ENCODE measurements at regions not wholly inside any gene's neighbourhood (a gene's known extent, or its start where the extent isn't known, plus 50 kb on each side); places are given as distances from the start of the nearest gene placed in this dataset.

DNA sequence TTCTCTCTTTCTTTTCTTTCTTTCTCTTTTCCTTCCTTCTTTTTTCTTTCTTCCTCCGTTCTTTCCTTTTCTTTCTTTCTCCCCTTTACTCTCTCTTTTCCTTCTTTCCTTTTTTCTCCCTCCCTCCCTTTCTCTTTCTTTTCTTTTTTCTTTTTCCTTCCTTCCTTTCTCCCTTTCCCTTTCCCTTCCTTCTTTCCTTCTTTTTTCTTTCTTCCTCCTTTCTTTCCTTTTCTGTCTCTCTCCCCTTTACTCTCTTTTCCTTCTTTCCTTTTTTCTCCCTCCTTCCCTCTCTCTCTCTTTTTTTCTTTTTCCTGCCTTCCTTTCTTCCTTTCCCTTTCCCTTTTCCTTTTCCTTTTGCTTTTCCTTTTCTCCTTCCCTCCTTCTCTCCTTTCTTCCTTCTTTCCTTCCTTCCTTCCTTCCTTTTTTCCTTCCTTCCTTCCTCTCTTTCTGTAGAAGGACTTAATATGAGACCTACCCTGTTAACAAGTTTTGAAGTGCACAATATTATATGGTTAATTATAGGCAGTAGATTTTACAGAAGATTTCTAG is 142.7 kb upstream of the CD180 start:
- TF ChIP-seq, protein P1, sequence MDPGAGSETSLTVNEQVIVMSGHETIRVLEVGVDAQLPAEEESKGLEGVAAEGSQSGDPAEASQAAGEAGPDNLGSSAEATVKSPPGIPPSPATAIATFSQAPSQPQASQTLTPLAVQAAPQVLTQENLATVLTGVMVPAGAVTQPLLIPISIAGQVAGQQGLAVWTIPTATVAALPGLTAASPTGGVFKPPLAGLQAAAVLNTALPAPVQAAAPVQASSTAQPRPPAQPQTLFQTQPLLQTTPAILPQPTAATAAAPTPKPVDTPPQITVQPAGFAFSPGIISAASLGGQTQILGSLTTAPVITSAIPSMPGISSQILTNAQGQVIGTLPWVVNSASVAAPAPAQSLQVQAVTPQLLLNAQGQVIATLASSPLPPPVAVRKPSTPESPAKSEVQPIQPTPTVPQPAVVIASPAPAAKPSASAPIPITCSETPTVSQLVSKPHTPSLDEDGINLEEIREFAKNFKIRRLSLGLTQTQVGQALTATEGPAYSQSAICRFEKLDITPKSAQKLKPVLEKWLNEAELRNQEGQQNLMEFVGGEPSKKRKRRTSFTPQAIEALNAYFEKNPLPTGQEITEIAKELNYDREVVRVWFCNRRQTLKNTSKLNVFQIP (CRISPR knock-in tag; IDR thresholded peaks at IDR 0.05; ENCODE audit: borderline replicate concordance, low read depth), result no peak
- TF ChIP-seq SNAI2 (CRISPR knock-in tag; IDR thresholded peaks at IDR 0.05) (no peak), ZC3H10 (CRISPR knock-in tag; IDR thresholded peaks at IDR 0.05) (no peak), PATZ1 (CRISPR knock-in tag; IDR thresholded peaks at IDR 0.05; ENCODE audit: borderline replicate concordance) (no peak), GLIS3 (CRISPR knock-in tag; IDR thresholded peaks at IDR 0.05) (no peak), ZNF8 (CRISPR knock-in tag; IDR thresholded peaks at IDR 0.05) (no peak), OSR1 (CRISPR knock-in tag; IDR thresholded peaks at IDR 0.05) (no peak), CSDC2 (CRISPR knock-in tag; IDR thresholded peaks at IDR 0.05) (no peak), BACH2 (CRISPR knock-in tag; IDR thresholded peaks at IDR 0.05; ENCODE audit: borderline replicate concordance) (no peak), PPARA (CRISPR knock-in tag; IDR thresholded peaks at IDR 0.05; ENCODE audit: borderline replicate concordance) (no peak), CREB5 (CRISPR knock-in tag; IDR thresholded peaks at IDR 0.05; ENCODE audit: low read depth) (no peak), TCF4 (CRISPR knock-in tag; IDR thresholded peaks at IDR 0.05; ENCODE audit: borderline replicate concordance) (no peak), ZNF70 (CRISPR knock-in tag; IDR thresholded peaks at IDR 0.05) (no peak)
- TF ChIP-seq, protein P2, sequence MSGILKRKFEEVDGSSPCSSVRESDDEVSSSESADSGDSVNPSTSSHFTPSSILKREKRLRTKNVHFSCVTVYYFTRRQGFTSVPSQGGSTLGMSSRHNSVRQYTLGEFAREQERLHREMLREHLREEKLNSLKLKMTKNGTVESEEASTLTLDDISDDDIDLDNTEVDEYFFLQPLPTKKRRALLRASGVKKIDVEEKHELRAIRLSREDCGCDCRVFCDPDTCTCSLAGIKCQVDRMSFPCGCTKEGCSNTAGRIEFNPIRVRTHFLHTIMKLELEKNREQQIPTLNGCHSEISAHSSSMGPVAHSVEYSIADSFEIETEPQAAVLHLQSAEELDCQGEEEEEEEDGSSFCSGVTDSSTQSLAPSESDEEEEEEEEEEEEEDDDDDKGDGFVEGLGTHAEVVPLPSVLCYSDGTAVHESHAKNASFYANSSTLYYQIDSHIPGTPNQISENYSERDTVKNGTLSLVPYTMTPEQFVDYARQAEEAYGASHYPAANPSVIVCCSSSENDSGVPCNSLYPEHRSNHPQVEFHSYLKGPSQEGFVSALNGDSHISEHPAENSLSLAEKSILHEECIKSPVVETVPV (CRISPR knock-in tag; IDR thresholded peaks at IDR 0.05), result no peak
- no peak for ATAC-seq

GRCh38 chr5:67338421-67338820 is 141.8 kb upstream of the CD180 start:
- no peak for TF ChIP-seq PPARA (CRISPR knock-in tag; IDR thresholded peaks at IDR 0.05; ENCODE audit: borderline replicate concordance)
- no peak for TF ChIP-seq ARNTL (CRISPR knock-in tag; IDR thresholded peaks at IDR 0.05; ENCODE audit: borderline replicate concordance, low read depth)
- no peak for TF ChIP-seq ZNF565 (CRISPR knock-in tag; conservative IDR thresholded peaks at IDR 0.05; ENCODE audit: low read depth)
- no peak for TF ChIP-seq CREB5 (CRISPR knock-in tag; IDR thresholded peaks at IDR 0.05; ENCODE audit: low read depth)
- TF ChIP-seq CSDC2 (CRISPR knock-in tag; IDR thresholded peaks at IDR 0.05), result no peak
- no peak for TF ChIP-seq SNAI2 (CRISPR knock-in tag; IDR thresholded peaks at IDR 0.05)
- ATAC-seq, result no peak

DNA sequence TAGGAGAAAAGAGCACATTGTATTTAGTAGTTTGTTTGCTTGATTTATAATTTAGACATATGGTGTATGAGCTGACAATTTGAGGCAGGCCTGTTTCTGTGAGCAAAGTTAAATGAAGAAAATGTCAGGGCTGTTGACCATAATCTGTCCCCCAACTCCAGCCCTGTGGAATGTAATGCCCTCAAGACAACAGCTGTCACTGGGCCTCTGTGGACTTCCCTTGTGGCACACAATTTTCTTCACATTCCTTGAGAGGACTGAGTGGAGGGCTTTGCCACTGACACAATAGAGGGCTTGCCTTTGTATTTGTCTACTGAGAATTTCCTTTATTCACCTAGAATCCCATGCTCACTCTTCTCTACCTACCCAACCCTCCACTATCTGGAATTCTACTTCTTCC is 141.2 kb upstream of the CD180 start:
- ATAC-seq, result no peak
- TF ChIP-seq PPARA (CRISPR knock-in tag; IDR thresholded peaks at IDR 0.05; ENCODE audit: borderline replicate concordance), result no peak
- TF ChIP-seq, protein P2 (CRISPR knock-in tag; IDR thresholded peaks at IDR 0.05), result no peak
- TF ChIP-seq OSR1 (CRISPR knock-in tag; IDR thresholded peaks at IDR 0.05), result no peak
- TF ChIP-seq TOX (CRISPR knock-in tag; IDR thresholded peaks at IDR 0.05; ENCODE audit: borderline replicate concordance), result no peak
- TF ChIP-seq CREB5 (CRISPR knock-in tag; IDR thresholded peaks at IDR 0.05; ENCODE audit: low read depth), result no peak
- no peak for TF ChIP-seq GLIS3 (CRISPR knock-in tag; IDR thresholded peaks at IDR 0.05)
- TF ChIP-seq ZFP3 (CRISPR knock-in tag; IDR thresholded peaks at IDR 0.05), result no peak
- TF ChIP-seq, protein P1 (CRISPR knock-in tag; IDR thresholded peaks at IDR 0.05; ENCODE audit: borderline replicate concordance, low read depth), result no peak
- no peak for TF ChIP-seq ARNTL (CRISPR knock-in tag; IDR thresholded peaks at IDR 0.05; ENCODE audit: borderline replicate concordance, low read depth)
- TF ChIP-seq ISL1 (CRISPR knock-in tag; IDR thresholded peaks at IDR 0.05), result no peak
- no peak for TF ChIP-seq ZNF8 (CRISPR knock-in tag; IDR thresholded peaks at IDR 0.05)
- no peak for TF ChIP-seq TCF4 (CRISPR knock-in tag; IDR thresholded peaks at IDR 0.05; ENCODE audit: borderline replicate concordance)
- no peak for TF ChIP-seq PATZ1 (CRISPR knock-in tag; IDR thresholded peaks at IDR 0.05; ENCODE audit: borderline replicate concordance)
- TF ChIP-seq ESRRG (CRISPR knock-in tag; IDR thresholded peaks at IDR 0.05), result no peak

Measured in SK-N-SH treated with all-trans-retinoic acid at 6 μM for 48 hours (cell line).